OCI-LY1 (cell line): ENCODE measurements at regions not wholly inside any gene's neighbourhood (a gene's known extent, or its start where the extent isn't known, plus 50 kb on each side); places are given as distances from the start of the nearest gene placed in this dataset.

Source experiments
- H2AFZ ChIP-seq: fragments of 200-600 bp; sonication (generic), shearing (Covaris generic); 2 replicates; pipeline ENCODE4 v1.6.0; 2014; ENCODE audit warnings: antibody characterized with exemption, mild to moderate bottlenecking, low read length
- H3F3A ChIP-seq: fragments of 200-600 bp; sonication (generic), shearing (Covaris generic); 2 replicates; pipeline ENCODE4 v1.6.0; 2014; ENCODE audit warnings: mild to moderate bottlenecking, antibody characterized with exemption, low read length, moderate library complexity; ENCODE audit not compliant: insufficient read depth
- H3K27ac ChIP-seq: fragments of 200-600 bp; sonication (generic); 2 replicates; pipeline ENCODE4 v1.5.1; 2014; ENCODE audit warnings: low read length, mixed run types, mild to moderate bottlenecking, low read depth; ENCODE audit not compliant: poor library complexity, severe bottlenecking
- H3K27me3 ChIP-seq: fragments of 200-600 bp; sonication (generic); 2 replicates; pipeline ENCODE4 v1.6.0; 2014; ENCODE audit warnings: antibody characterized with exemption, mild to moderate bottlenecking, low read length, moderate library complexity; ENCODE audit not compliant: insufficient read depth
- H3K36me3 ChIP-seq: fragments of 200-600 bp; sonication (generic); 2 replicates; pipeline ENCODE4 v1.6.1; 2014; ENCODE audit warnings: mild to moderate bottlenecking, antibody characterized with exemption, low read length, moderate library complexity, mixed read lengths; ENCODE audit not compliant: insufficient read depth
- H3K4me1 ChIP-seq: fragments of 200-600 bp; sonication (generic); 2 replicates; pipeline ENCODE4 v1.5.1; 2014; ENCODE audit warnings: mild to moderate bottlenecking, low read length, moderate library complexity; ENCODE audit not compliant: insufficient read depth, severe bottlenecking
- H3K4me2 ChIP-seq: fragments of 200-600 bp; sonication (generic), shearing (Covaris generic); 2 replicates; pipeline ENCODE4 v1.6.1; 2014; ENCODE audit warnings: low read length
- H3K4me3 ChIP-seq: fragments of 200-600 bp; sonication (generic); 2 replicates; pipeline ENCODE4 v1.5.1; 2014; ENCODE audit warnings: low read length, low read depth, mild to moderate bottlenecking, mixed read lengths; ENCODE audit not compliant: poor library complexity, severe bottlenecking
- H3K79me2 ChIP-seq: fragments of 200-600 bp; shearing (Covaris generic); 2 replicates; pipeline ENCODE4 v1.6.1; 2016; ENCODE audit warnings: mixed run types, low read length, mixed read lengths; ENCODE audit not compliant: insufficient read depth
- H3K9ac ChIP-seq: fragments of 200-600 bp; sonication (generic), shearing (Covaris generic); 2 replicates; pipeline ENCODE4 v1.6.1; 2014; ENCODE audit warnings: mild to moderate bottlenecking, low read length, mixed read lengths
- H3K9me2 ChIP-seq: fragments of 200-600 bp; sonication (generic), shearing (Covaris generic); 2 replicates; pipeline ENCODE4 v1.6.1; 2014; ENCODE audit warnings: low read depth, mild to moderate bottlenecking, low read length, mixed read lengths
- H3K9me3 ChIP-seq: fragments of 200-600 bp; shearing (Covaris generic); 2 replicates; pipeline ENCODE4 v1.6.1; 2014; ENCODE audit warnings: low read length, mixed read lengths
- H4K20me1 ChIP-seq: fragments of 200-600 bp; sonication (generic), shearing (Covaris generic); 2 replicates; pipeline ENCODE4 v1.6.0; 2016; ENCODE audit warnings: mild to moderate bottlenecking, low read length; ENCODE audit not compliant: insufficient read depth
- EZH2 ChIP-seq: fragments of 200-600 bp; sonication (generic), shearing (Covaris generic); IDR thresholded peaks from 2 replicates; pipeline ENCODE4 v1.8.0; 2017; ENCODE audit warnings: borderline replicate concordance, mixed run types, mild to moderate bottlenecking, antibody characterized with exemption, low read length, moderate library complexity, mixed read lengths
- TF ChIP-seq, protein P1 (sequence below): fragments of 200-600 bp; sonication (generic), shearing (Covaris generic); IDR thresholded peaks from 2 replicates; pipeline ENCODE4 v1.5.1; 2017; ENCODE audit warnings: mild to moderate bottlenecking, antibody characterized with exemption, low read length, moderate library complexity, mixed read lengths

DNA sequence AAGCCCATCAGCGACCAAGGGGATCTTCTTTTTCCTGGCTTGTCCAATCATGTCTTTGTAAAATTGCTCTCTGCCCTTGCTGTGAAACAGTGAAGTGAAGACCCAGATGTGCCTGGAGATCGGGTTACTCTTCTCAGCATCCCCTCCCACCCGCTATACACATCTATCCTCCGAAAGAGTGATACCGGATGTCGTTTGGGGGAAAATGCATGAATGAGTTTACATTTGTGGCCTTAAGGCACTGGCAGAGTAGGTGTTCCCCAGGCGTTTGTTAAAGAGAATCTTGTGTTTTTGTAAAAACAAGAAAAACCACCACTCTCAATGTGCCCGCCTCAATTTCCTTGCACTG is 528.3 kb downstream of the CMPK2 start:
- Histone ChIP-seq H3F3A (no peaks in the 10 kb centered on the region), H2AFZ (no peak overlapping the region), H3K9me2 (no peaks in the 10 kb centered on the region), H3K4me1 (peaks cover 65% of the 10 kb centered on the region), H4K20me1 (no peaks in the 10 kb centered on the region), H3K4me2 (peak overlapping the region; percentile 72), H3K79me2 (no peaks in the 10 kb centered on the region; the same call in 1 of the 2 replicates), H3K9me3 (peaks cover 3% of the 10 kb centered on the region; the same call in 1 of the 2 replicates), H3K4me3 (no peak overlapping the region), H3K27me3 (no peaks in the 10 kb centered on the region), H3K36me3 (peaks cover 41% of the 10 kb centered on the region), H3K9ac (peak overlapping the region; percentile 38), H3K27ac (peak overlapping the region; percentile 97)
- TF ChIP-seq, protein P1, sequence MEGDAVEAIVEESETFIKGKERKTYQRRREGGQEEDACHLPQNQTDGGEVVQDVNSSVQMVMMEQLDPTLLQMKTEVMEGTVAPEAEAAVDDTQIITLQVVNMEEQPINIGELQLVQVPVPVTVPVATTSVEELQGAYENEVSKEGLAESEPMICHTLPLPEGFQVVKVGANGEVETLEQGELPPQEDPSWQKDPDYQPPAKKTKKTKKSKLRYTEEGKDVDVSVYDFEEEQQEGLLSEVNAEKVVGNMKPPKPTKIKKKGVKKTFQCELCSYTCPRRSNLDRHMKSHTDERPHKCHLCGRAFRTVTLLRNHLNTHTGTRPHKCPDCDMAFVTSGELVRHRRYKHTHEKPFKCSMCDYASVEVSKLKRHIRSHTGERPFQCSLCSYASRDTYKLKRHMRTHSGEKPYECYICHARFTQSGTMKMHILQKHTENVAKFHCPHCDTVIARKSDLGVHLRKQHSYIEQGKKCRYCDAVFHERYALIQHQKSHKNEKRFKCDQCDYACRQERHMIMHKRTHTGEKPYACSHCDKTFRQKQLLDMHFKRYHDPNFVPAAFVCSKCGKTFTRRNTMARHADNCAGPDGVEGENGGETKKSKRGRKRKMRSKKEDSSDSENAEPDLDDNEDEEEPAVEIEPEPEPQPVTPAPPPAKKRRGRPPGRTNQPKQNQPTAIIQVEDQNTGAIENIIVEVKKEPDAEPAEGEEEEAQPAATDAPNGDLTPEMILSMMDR, result no peak
- TF ChIP-seq EZH2, result no peak

DNA sequence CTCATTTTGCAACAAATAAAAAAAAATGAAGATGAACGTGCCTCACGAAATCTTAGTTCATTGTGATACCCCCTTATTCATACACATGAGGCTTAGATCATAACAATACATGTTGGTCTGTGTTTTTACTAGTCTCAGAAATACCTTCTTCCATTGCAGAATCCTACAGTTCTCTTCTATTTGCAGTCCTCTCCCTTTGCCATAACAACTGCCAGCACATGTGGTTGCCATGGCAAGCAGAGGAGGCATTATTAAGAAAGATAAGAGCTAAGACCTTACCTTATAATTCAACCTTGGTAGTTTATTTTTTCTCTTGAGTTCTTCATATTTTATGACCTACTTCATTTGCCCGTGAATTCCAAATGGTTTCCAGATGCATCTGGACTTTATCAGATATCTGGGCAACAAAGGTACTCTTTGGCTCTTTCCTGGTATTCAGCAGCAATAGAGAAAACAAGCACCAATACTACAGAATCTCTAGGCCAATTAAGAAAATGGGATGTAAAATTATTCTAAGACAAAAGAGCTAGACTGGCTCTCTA is 524.0 kb downstream of the CMPK2 start:
- Histone ChIP-seq H3K4me1 (peaks cover 100% of the 10 kb centered on the region), H3K4me3 (peak overlapping the region; percentile 60), H3K9me3 (no peaks in the 10 kb centered on the region), H3K4me2 (peak overlapping the region; percentile 72), H3K27ac (peak overlapping the region; percentile 97), H3K27me3 (no peaks in the 10 kb centered on the region), H3K9ac (peak overlapping the region; percentile 77), H2AFZ (no peak overlapping the region), H3K9me2 (no peaks in the 10 kb centered on the region), H3K36me3 (peaks cover 2% of the 10 kb centered on the region), H3F3A (0 out of 2 replicates have a peak, but pooled peaks cover 3% of the 10 kb centered on the region), H4K20me1 (no peaks in the 10 kb centered on the region), H3K79me2 (no peaks in the 10 kb centered on the region; the same call in 1 of the 2 replicates)
- no peak for TF ChIP-seq EZH2
- TF ChIP-seq, protein P1, result no peak

DNA sequence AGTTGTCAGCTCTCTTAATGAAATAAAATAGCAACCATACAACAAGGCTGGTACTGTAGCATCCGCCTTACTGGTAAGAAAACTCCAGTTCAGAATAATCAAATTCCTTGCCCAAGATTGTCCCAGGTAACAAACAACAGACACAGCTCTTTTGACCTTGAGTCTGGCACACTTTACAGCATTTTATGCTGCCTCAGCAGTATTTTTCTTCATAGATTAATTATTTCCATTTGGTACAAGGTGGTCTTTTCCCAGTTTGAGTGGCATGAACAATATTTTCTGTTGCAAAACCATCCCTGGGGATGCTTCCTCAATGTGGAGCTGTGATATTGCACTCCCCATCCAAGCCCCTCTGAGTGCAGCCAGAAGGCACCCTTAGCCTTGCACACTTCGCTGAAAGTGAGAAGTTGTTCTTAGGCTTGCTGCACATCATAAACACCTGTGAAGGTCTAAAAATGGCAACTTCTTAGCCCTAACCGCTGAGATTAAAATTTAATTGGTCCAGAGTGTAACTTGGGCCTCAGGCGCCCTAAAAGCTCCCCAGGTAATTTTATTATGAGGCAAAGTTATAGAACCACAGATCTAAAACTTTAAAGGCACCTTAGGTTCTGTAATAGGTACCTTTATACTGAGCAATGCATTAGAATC is 523.3 kb downstream of the CMPK2 start:
- Histone ChIP-seq H3K9me3 (no peaks in the 10 kb centered on the region), H4K20me1 (no peaks in the 10 kb centered on the region), H3K4me3 (peak overlapping the region; percentile 60), H3K4me1 (peaks cover 98% of the 10 kb centered on the region), H3K9me2 (no peaks in the 10 kb centered on the region), H3K79me2 (no peaks in the 10 kb centered on the region; the same call in 1 of the 2 replicates), H2AFZ (no peak overlapping the region), H3K27ac (peak overlapping the region; percentile 97), H3F3A (0 out of 2 replicates have a peak, but pooled peaks cover 3% of the 10 kb centered on the region), H3K27me3 (no peaks in the 10 kb centered on the region), H3K4me2 (peak overlapping the region; percentile 72), H3K36me3 (no peaks in the 10 kb centered on the region), H3K9ac (peak overlapping the region; percentile 77)
- TF ChIP-seq, protein P1, result no peak
- no peak for TF ChIP-seq EZH2
